ENCODE measurements at regions not wholly inside any gene's neighbourhood (a gene's known extent, or its start where the extent isn't known, plus 50 kb on each side); places are given as distances from the start of the nearest gene placed in this dataset.

- no peak for TF ChIP-seq CTCF (IDR thresholded peaks at IDR 0.05)
- no peak for TF ChIP-seq POLR2A (IDR thresholded peaks at IDR 0.05)
Measured at GRCh38 chrX:74065831-74066390, 213.4 kb upstream of the XIST start.
